ENCODE measurements at regions not wholly inside any gene's neighbourhood (a gene's known extent, or its start where the extent isn't known, plus 50 kb on each side); places are given as distances from the start of the nearest gene placed in this dataset.

GRCh38 chr5:17829456-17829855 is 195.2 kb downstream of the TAF11L14 start:
- TF ChIP-seq POLR2A (IDR thresholded peaks at IDR 0.05) (no peak), CTCF (IDR thresholded peaks at IDR 0.05) (no peak), EP300 (IDR thresholded peaks at IDR 0.05) (no peak)
